Gastroesophageal sphincter (tissue), 3 donors: ENCODE measurements at regions not wholly inside any gene's neighbourhood (a gene's known extent, or its start where the extent isn't known, plus 50 kb on each side); places are given as distances from the start of the nearest gene placed in this dataset.

Experiments
- CTCF ChIP-seq, 4 experiments: fragments of 200-600 bp in 2 of 4; fragments of 450-650 bp in 2 of 4; sonication (generic) in 1 of 4; IDR thresholded peaks; one replicate each; pipeline ENCODE4 v1.5.1; 2017 to 2019; ENCODE audit warnings: antibody characterized with exemption in 4 of 4, mild to moderate bottlenecking in 2 of 4, moderate library complexity in 2 of 4
- POLR2A ChIP-seq, 2 donors: fragments of 450-650 bp; IDR thresholded peaks; one replicate each; pipeline ENCODE4 v1.6.1; 2017; ENCODE audit warnings: antibody characterized with exemption in 2 of 2, mild to moderate bottlenecking in 2 of 2, moderate library complexity in 1 of 2

GRCh38 chr6:6406715-6407070 is 86.2 kb upstream of the F13A1 start:
- TF ChIP-seq CTCF (IDR thresholded peaks at IDR 0.05) (no peak), POLR2A (IDR thresholded peaks at IDR 0.05) (no peak)
